Loucy (cell line): ENCODE measurements at regions not wholly inside any gene's neighbourhood (a gene's known extent, or its start where the extent isn't known, plus 50 kb on each side); places are given as distances from the start of the nearest gene placed in this dataset.

ENCODE experiments used
- H2AFZ ChIP-seq: fragments of 200-600 bp; sonication (generic); 2 replicates; pipeline ENCODE4 v1.6.0; 2016; ENCODE audit warnings: antibody characterized with exemption, mild to moderate bottlenecking, low read length, moderate library complexity
- H3F3A ChIP-seq: fragments of 200-600 bp; 2 replicates; pipeline ENCODE4 v1.6.0; 2016; ENCODE audit warnings: antibody characterized with exemption, low read depth, mild to moderate bottlenecking
- H3K27me3 ChIP-seq: fragments of 200-600 bp; sonication (generic); 2 replicates; pipeline ENCODE4 v1.6.1; 2014; ENCODE audit warnings: low read length, mild to moderate bottlenecking; ENCODE audit not compliant: insufficient read depth, poor library complexity, severe bottlenecking
- H3K36me3 ChIP-seq: fragments of 200-600 bp; sonication (generic); 2 replicates; pipeline ENCODE4 v1.6.1; 2016; ENCODE audit warnings: low read length; ENCODE audit not compliant: insufficient read depth
- H3K4me1 ChIP-seq: fragments of 200-600 bp; sonication (generic); 2 replicates; pipeline ENCODE4 v1.5.1; 2014; ENCODE audit warnings: low read length, mild to moderate bottlenecking; ENCODE audit not compliant: insufficient read depth, poor library complexity, severe bottlenecking
- H3K4me2 ChIP-seq: fragments of 200-600 bp; sonication (generic); 2 replicates; pipeline ENCODE4 v1.6.0; 2014; ENCODE audit warnings: antibody characterized with exemption, low read length, low read depth, mild to moderate bottlenecking; ENCODE audit not compliant: poor library complexity, severe bottlenecking
- H3K4me3 ChIP-seq: fragments of 200-600 bp; sonication (generic); 2 replicates; pipeline ENCODE4 v1.5.1; 2014; ENCODE audit warnings: low read length, mild to moderate bottlenecking, mixed read lengths; ENCODE audit not compliant: poor library complexity, severe bottlenecking
- H3K79me2 ChIP-seq: fragments of 200-600 bp; sonication (generic); 2 replicates; pipeline ENCODE4 v1.6.1; 2014; ENCODE audit warnings: low read length; ENCODE audit not compliant: insufficient read depth
- H3K9ac ChIP-seq: fragments of 200-600 bp; sonication (generic); 2 replicates; pipeline ENCODE4 v1.6.0; 2014; ENCODE audit warnings: mild to moderate bottlenecking, low read depth, low read length, moderate library complexity; ENCODE audit not compliant: poor library complexity, severe bottlenecking
- H3K9me2 ChIP-seq: fragments of 200-600 bp; sonication (generic); replicated peaks from 2 replicates; pipeline ENCODE4 v1.6.1; 2016; ENCODE audit warnings: low read depth, low read length, mixed read lengths
- H3K9me3 ChIP-seq: fragments of 200-600 bp; sonication (generic); 2 replicates; pipeline ENCODE4 v1.6.1; 2014; ENCODE audit warnings: mild to moderate bottlenecking, antibody characterized with exemption, low read length, low read depth; ENCODE audit not compliant: insufficient read depth
- H4K20me1 ChIP-seq: fragments of 200-600 bp; sonication (generic); 2 replicates; pipeline ENCODE4 v1.6.0; 2014; ENCODE audit warnings: antibody characterized with exemption, low read length, mild to moderate bottlenecking; ENCODE audit not compliant: insufficient read depth, poor library complexity, severe bottlenecking
- EZH2phosphoT487 ChIP-seq: fragments of 200-600 bp; IDR thresholded peaks from 2 replicates; pipeline ENCODE4 v1.6.1; 2018; ENCODE audit warnings: antibody characterized with exemption, mild to moderate bottlenecking, moderate library complexity, borderline replicate concordance
- TF ChIP-seq, protein P1 (sequence below): fragments of 200-600 bp; sonication (generic); conservative IDR thresholded peaks from 2 replicates; pipeline ENCODE4 v1.5.1; 2014; ENCODE audit warnings: mild to moderate bottlenecking, antibody characterized with exemption, low read length

DNA sequence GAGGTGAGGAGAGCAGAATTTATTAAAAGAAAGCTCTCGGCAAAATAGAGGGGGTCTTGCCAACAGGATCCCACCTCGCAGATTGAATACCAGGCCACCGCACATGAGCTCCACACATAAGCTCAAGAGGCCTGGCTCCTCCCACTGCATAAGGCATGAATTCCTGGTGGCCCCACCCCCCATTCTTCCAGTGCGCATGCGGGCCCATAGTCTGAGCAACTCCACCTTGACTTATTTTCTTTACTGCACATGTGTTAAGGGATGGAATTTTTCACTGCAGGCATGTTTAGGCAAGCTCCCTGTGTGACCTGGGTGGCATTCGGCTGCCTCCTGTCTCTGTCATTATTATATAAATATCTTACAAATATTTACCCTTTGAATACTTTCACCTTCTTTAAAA is 412.5 kb downstream of the RMST start:
- Histone ChIP-seq H3K27me3 (no peaks in the 10 kb centered on the region), H4K20me1 (no peaks in the 10 kb centered on the region), H3K4me3 (no peak overlapping the region)

DNA sequence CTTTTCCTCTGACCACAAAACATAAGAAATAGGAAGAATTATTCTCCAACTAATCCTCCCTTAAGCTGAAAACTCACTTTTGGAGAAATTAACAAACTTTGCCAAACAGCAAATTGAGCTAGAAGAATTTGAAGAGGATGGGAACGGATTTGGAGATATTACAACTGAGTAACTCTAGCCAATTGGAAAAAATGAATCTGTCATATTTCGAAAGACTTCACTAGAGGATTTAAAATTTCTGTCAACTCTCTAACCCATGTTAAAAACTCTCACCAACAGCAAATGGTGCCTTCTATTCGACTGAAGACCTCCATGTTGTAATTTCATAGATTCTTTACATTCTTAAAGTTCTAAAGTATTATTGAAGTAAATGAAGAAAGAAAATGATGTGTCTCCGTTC is 414.2 kb downstream of the RMST start:
- no peaks in the 10 kb centered on the region for H3F3A ChIP-seq
- no peaks in the 10 kb centered on the region for H3K79me2 ChIP-seq
- H3K27me3 ChIP-seq = no peaks in the 10 kb centered on the region
- TF ChIP-seq, protein P1, sequence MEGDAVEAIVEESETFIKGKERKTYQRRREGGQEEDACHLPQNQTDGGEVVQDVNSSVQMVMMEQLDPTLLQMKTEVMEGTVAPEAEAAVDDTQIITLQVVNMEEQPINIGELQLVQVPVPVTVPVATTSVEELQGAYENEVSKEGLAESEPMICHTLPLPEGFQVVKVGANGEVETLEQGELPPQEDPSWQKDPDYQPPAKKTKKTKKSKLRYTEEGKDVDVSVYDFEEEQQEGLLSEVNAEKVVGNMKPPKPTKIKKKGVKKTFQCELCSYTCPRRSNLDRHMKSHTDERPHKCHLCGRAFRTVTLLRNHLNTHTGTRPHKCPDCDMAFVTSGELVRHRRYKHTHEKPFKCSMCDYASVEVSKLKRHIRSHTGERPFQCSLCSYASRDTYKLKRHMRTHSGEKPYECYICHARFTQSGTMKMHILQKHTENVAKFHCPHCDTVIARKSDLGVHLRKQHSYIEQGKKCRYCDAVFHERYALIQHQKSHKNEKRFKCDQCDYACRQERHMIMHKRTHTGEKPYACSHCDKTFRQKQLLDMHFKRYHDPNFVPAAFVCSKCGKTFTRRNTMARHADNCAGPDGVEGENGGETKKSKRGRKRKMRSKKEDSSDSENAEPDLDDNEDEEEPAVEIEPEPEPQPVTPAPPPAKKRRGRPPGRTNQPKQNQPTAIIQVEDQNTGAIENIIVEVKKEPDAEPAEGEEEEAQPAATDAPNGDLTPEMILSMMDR = no peak
- H3K4me2 ChIP-seq = no peak overlapping the region
- H2AFZ ChIP-seq = no peak overlapping the region
- no peaks in the 10 kb centered on the region for H3K4me1 ChIP-seq
- H3K4me3 ChIP-seq = no peak overlapping the region
- no peaks in the 10 kb centered on the region for H3K9me3 ChIP-seq
- no peaks in the 10 kb centered on the region for H3K9me2 ChIP-seq
- no peak overlapping the region for H3K9ac ChIP-seq
- no peaks in the 10 kb centered on the region for H4K20me1 ChIP-seq
- H3K36me3 ChIP-seq = no peaks in the 10 kb centered on the region

More for the DNA sequence above, 412.5 kb downstream of the RMST start:
- Histone ChIP-seq H3F3A (no peaks in the 10 kb centered on the region), H3K4me2 (no peak overlapping the region), H3K9me2 (no peaks in the 10 kb centered on the region), H2AFZ (no peak overlapping the region), H3K9me3 (no peaks in the 10 kb centered on the region), H3K4me1 (no peaks in the 10 kb centered on the region), H3K9ac (no peak overlapping the region), H3K79me2 (no peaks in the 10 kb centered on the region), H3K36me3 (no peaks in the 10 kb centered on the region)
- TF ChIP-seq, protein P1 = no peak
- TF ChIP-seq EZH2phosphoT487 = no peak

DNA sequence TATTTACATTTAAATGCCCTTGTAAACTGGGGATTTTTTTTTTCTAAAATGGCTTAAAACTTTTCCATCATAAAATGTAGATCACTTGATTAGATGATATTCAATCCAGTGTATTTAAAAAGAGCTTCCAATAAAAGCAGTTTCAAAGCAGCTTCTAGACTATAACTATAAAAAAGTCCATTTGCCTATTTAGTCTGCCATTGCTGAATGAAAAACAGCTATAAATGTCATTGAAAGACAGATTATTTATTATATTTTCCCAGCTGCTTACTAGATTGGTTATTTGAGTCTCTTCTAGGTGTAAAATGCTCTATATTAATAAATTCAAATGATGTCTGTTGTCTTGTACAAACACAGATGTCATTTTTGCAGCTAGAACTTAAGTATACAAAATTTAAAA is 414.8 kb downstream of the RMST start:
- H2AFZ ChIP-seq = no peak overlapping the region
- no peak overlapping the region for H3K9ac ChIP-seq
- H3K4me2 ChIP-seq = no peak overlapping the region
- no peaks in the 10 kb centered on the region for H3F3A ChIP-seq
- H3K9me3 ChIP-seq = no peaks in the 10 kb centered on the region
- no peaks in the 10 kb centered on the region for H3K4me1 ChIP-seq
- no peaks in the 10 kb centered on the region for H3K9me2 ChIP-seq
- no peaks in the 10 kb centered on the region for H3K27me3 ChIP-seq
- TF ChIP-seq EZH2phosphoT487 = no peak
- TF ChIP-seq, protein P1 = no peak
- H4K20me1 ChIP-seq = no peaks in the 10 kb centered on the region
- H3K36me3 ChIP-seq = no peaks in the 10 kb centered on the region
- H3K79me2 ChIP-seq = no peaks in the 10 kb centered on the region
- no peak overlapping the region for H3K4me3 ChIP-seq
